HG03439 (cell line): ENCODE measurements at regions not wholly inside any gene's neighbourhood (a gene's known extent, or its start where the extent isn't known, plus 50 kb on each side); places are given as distances from the start of the nearest gene placed in this dataset.
"Not testable (repeated sequence)": the region's sequence is repeated elsewhere in the genome, so short reads cannot be mapped to it uniquely, and the experiment has no call there.

Source experiments
- ATAC-seq: cut with Tn5 transposase; IDR thresholded peaks from one replicate; pipeline ENCODE4 v1.9.1; 2021; ENCODE audit warnings: mild to moderate bottlenecking, moderate library complexity; ENCODE audit not compliant: unreplicated experiment

DNA sequence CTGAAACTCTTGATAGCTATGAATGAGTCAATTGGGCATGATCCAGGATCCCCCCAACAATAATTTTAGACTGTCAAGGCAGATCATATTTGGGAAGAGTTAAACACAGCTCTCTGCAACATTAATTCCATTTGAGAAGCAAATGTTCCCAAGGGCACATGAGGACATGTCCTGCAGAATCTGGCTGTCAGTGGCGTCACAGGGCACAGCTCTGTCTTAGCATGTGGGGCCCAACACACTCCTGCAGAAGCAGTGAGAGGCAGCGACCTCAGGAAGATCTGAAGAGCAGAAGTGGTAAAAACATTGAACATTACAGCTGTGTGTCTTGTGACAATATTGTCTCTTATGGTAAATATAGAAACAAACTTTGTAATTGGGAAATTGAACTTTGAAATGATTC is 197.1 kb upstream of the PBX1 start:
- ATAC-seq: no peak

DNA sequence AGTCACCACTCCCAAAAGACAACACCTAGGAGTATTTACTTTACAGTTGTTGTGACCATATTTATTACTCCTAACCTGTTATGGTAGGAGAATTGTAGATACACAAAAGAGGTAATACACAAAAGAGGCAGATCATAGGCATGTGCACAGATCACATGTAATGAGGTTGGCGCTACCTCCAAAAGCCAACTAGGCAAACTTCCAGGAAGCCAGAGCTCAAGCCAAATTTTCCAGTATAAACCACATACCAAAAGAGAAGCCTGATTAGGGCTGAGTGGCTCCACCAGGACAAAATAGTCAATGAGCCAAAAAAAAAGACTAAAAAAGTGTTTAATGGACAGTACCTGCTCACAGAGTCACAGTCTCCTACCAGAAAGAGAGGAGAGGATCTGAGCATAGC is 195.0 kb upstream of the PBX1 start:
- ATAC-seq: no peak

DNA sequence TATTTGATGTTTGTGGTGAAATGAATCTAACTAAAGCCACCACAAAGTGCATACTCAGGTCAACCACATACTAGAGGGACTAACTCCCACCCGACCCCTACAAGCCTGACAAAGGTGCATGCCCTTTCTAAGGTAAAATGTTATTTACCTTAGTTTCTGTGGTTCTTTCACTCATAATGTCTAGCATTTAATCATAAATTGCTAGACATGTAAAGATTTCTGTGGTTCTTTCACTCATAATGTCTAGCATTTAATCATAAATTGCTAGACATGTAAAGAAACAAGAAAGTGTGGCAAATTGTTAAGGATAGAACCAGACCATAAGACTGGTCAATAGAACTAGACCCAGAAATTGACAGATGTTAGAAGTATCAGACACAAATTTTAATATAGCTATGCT is 193.0 kb upstream of the PBX1 start:
- no peak for ATAC-seq

DNA sequence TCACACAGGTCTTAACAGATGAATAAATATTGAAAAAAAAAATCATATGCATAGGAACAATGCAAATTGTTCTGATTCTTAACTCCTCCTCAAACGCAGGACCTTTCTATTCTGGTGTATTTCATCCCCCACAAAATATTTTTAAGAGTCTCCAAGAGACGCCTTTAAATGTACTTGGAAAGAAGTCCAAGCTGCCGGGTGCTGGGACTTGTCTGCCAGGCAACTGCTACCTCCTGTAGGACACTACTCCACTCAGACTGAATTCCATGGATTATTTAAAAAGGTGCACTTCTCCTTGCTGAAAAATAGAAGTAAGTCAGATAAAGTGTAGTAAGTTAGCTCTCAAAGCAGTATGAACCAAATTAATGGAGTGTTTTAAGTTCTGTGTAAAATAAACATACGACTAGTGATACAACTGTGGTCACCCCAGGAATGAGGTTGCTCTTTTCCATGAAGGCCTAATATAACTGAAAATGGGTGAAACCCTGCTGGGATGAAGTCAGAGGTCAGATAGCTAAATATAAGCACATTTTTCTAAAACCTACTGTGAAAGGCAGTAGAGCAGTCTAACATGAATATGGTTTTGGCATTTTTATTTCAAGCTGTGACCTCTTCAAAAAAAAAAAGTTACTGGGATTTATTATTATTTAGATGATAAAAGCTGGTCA is 189.2 kb upstream of the PBX1 start:
- ATAC-seq: no peak

DNA sequence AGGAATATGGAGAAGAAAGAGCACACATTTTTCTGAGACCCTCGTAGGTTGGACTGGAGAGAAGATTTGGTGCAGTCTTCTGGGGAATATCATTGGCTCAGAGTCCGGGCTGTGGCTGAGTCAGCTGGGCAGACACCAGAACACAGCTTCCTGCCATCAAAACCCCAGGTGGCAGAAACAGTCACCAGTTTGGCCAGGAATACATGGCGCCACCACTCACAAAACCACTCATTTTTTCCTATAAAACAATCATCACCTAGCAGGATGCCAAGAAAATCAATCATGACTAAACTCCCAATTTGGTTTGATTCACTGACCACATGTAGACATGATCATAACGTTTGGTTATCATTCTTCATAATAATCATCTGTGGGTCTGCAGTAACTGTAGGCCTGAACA is 178.1 kb upstream of the PBX1 start:
- no peak for ATAC-seq

DNA sequence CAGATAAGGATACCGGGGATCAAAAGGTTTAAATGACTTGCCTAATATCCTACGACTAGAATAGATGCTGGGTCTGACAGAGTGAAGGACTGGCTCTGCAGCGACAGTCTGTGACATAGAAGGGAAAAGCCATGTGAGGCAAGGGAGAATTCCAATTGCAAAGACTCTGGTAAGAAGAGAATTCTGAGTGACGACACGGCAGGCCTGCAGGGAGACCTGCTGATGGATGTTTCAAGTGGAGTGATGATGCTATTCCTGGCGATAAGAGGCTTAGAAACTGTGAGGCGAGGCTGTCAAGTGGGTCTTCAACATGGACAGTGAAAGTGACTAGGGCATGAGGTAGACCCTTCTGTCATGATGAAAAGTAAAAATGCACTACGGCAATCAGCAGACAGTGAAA is 176.6 kb upstream of the PBX1 start:
- no peak for ATAC-seq

DNA sequence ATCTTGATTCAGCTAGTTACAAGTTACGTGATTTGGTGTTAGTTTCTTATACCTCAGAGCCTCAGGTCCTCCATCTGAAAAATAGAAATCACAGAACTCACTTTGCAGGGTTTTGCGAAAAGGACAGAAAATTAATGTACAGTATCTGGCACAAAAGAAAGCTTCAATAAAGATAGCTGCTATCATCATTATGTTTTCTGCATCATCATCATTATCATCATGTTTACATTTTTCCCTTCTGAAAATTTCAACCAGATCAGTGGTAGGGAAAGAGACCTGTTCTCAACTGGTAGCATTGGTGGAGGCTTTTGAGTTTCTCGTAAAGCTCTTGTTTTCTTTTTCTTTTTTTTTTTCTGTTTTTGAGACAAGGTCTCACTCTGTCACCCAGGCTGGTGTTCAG is 174.7 kb upstream of the PBX1 start:
- ATAC-seq: no peak

DNA sequence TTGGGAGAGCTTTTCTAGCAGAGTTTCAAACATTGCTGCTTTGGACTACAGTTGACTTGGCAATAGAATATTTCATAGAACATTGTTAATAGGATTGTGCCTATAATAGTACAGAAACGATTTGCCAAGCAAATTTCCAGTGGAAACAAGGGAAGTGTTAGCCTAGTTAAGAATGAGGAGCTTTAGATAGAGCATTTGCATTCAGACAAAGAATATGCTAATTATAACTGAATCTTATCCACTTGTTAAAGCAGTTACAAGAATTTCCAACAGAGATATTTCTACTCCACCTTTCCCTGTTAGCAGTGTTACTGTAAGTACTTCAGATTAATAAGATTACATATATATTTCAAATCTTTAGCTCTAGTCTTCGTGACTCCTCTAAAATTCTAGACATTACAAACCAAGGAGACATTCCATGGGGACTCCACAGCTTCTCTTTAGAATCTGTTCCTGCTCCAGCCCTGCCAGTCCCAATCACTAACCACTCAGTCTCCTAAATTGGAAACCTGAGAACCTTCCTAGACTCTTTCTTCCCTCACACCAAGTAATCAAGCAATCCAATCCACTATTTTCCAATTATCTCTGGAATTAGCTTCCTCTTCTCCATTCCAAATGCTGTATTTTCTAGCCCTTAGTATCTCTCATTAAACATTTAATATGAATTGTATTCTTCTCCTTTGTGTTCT is 141.8 kb upstream of the PBX1 start:
- ATAC-seq: no peak

DNA sequence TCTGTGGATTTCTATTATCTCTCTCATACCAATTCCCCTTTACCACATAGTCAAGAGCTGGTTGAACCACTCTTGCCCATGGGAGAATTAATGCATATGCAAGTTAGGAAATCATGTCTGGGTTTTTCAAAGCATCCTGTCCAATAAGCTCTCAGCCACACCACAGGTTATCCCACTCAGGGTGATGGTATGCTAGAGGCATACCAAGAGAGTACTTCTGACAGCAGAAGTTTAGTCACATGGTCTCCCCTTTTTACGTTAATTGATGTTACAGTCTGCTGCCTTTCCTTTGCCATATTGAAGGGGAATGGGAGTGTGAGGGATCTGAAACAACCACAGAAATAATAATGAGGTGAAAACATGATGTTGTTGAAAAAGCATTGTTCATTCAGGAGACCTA is 135.8 kb upstream of the PBX1 start:
- ATAC-seq: no peak

DNA sequence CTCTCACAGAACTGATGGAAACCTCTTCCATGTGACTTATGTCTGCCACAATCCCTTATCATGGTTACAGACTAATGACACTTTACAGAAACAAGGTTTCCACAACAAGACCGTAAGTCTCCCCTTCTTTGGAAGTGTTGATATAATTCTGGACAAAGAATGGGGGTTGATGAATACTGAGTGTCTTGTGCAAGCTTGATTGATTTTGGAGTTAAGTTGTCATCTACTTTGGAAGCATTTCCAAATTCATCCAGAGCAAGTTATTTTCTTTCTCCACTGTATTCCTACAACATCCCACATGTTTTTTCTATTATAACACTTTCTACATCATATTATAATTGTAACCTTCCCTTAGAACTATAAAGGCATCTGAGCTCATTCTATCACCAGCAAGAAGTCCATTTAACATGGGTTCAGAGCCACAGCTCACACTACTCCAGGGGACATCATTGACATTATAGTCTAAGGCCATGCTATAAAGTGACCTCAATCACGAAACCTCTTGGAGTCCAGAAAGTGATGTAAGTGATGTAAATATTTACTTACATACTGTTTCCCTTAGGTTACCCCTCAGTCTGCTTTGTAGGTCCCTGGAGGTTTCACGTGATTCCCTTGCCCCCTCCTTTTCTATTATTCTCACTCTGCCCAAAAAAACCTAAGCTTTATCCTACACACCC is 125.7 kb upstream of the PBX1 start:
- no peak for ATAC-seq

DNA sequence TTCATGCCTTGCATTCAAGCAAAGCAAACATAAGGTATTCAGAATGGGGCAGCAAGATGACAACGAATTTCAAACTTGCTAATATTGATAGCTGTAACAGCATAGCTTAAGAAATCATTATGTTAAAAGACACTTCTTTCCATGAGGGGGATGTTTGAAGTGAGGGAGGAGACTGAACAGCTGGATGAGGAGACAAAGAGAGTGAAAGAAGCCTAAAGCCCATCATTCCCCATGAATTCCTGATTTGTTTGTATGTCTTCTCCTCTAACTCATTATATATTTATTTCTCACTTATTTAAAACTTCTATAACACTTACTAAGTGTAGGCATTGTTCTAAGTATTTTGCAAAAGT is 125.2 kb upstream of the PBX1 start:
- no peak for ATAC-seq

DNA sequence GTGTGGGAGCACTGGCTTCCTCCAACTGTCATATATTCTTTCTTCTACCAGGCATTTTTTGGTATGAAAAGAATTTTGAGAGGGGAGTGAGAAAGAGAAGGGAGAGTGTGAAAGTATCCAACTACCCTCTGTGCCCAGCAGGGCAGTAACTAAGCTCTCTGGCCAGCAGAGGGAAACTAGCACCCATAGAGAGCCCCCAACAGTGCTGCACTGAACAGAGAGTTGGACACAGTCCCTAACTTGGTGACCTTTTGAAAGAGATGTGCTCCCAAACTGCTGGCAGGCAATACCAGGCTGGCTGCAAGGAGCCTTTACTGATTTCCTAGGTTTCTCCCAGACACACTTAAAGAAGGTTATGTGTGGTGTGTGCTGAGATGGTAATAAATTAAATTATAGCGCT is 118.8 kb upstream of the PBX1 start:
- ATAC-seq: no peak

DNA sequence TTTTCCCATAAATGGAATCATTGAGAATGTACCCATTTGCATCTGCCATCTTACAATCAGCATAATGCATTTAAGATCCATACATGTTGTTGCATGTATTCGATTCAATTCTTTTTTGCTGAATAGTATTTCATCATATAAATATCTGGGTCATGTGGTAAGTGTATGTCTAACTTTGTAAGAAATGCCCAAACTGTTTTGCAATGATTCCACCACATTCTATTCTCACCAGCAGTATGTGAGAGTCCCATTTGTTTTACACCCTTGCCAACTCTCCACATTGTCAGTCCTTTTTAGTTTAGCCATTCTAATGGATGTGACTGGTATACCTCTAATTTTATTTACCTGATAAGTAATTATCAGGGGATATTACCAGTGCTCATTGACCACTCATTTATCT is 115.8 kb upstream of the PBX1 start:
- no peak for ATAC-seq

DNA sequence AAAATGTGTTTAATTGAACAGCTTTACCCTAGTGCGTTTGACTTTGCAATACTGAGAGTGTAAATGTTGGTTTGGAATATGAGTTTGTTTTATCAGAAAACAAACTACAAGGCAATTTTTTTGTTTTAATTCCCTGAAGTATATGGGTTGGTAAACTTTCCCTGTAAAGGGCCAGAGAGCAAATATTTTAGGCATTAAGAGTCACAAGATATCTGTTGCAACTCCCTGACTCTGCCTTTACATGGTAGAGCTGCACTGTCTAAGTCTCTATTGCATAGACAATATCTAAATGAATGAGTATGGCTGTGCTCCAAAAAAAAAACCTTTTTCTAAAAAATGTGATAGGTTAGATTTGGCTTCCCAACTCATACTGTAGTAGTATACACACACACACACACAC is 115.1 kb upstream of the PBX1 start:
- ATAC-seq: no peak

DNA sequence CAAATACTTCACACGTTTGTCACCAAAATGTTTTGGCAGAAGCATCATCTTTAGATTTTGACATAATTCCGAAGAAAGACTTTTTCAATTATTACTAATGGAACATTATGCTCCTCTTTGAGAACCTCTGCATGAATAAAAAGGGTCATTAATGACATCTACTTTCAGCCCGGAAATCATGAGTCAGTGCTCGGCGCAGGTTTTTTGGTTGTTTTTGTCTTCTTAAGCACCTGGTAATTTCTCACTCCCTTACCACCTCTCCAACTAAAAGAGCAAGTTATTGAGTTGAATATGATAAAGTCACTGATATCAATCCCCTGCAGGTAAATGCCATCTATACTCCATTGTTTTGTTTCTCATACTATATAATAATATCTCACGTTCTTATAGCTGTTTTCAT is 113.0 kb upstream of the PBX1 start:
- no peak for ATAC-seq

DNA sequence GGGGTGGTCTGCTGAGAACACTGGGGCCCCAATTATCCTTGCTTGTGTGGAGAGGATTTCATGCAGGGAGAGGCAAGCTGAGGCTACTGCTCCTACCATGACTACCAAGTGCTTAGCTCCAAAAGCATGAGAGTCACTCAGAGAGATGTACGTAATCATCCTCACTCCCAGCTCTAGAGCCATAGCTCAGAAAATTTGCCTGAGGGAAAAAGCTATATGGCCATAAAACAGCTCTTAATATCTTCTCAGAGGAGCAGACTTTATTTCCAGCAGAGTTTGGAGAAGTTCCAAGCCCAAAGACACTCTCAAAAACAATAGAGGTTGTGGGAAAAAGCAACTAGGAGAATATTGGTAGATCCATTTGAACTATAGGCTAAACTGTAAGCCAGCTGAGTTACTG is 106.4 kb upstream of the PBX1 start:
- no peak for ATAC-seq

DNA sequence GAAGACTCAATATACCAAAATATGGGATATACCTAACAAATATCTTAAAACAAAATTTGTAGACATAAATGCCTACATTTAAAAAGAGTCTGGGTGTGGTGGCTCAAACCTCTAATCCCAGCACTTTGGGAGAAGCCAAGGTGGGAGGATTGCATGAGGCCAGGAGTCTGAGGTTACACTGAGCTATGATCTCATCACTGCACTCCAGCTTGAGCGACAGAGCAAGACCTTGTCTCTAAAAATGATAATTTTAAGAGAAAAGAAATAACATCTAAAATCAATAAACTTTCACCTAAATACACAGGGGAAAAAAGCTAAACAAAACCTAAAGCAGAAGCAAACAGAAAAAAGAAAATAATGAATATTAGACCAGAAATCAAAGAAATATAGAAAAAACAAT is 102.7 kb upstream of the PBX1 start:
- no peak for ATAC-seq

DNA sequence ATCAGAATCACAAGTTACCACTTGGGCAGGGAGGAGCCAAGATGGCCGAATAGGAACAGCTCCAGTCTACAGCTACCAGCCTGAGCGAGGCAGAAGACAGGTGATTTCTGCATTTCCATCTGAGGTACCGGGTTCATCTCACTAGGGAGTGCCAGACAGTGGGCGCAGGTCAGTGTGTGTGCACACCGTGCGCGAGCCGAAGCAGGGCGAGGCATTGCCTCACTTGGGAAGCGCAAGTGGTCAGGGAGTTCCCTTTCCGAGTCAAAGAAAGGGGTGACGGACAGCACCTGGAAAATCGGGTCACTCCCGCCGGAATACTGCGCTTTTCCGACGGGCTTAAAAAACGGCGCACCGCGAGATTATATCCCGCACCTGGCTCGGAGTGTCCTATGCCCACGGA is 99.8 kb upstream of the PBX1 start:
- ATAC-seq: not testable (repeated sequence)

DNA sequence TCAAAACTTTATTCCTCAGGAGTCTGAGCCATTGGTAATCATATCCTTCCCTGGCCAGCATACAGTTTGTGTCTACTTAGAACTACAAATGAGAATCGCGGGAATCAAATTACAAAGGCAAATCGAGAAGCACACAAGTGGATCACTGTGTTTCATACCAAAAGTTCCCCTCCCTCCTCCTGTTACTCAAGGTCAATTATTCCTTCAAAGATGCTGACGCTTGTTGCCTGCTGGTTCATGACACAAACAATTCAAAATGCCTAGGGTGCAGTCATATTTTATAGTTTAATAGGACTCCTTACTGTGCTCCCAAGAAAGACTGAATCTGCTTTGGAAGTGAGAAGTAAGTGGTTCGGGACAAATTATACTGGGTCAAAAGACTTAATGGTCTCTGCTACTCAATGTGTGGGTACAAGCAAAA is 93.0 kb upstream of the PBX1 start:
- no peak for ATAC-seq

DNA sequence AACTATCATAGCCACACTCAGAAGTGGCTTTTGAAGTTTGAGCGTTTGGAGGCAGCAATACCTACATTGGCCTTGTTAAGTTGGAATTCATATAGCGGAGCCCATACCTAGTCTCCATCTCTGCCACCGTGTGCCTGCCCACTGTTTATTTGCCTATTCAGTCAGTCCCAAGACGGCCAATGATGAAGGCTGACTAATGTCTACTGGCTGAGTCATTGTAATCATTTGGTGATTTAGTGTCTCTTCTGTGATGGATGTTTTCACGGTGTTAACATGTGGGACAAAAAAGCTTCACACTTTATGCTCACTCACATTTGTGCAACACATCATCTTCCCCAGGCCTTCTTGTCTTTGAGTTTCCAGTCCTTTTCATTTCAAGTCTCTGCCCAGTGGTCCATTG is 92.6 kb upstream of the PBX1 start:
- ATAC-seq: no peak

DNA sequence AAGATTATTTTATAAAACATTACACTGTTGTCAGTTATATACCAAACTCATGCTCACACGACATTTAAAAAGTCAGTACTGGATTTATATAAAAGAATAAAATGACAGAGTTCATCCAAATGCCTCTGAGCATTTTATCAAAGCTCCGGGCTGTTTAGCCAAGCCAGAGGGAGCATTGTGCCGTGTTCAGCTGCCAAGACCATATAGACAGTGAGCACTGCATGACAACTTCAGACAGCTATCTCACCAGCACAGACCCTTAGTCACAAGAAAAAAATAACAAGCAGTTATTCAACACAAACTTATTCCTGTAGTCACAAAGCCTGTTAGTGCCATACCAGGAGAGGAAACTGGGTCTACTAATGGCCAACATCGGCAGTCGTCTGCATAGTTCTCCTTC is 88.0 kb upstream of the PBX1 start:
- ATAC-seq: no peak

DNA sequence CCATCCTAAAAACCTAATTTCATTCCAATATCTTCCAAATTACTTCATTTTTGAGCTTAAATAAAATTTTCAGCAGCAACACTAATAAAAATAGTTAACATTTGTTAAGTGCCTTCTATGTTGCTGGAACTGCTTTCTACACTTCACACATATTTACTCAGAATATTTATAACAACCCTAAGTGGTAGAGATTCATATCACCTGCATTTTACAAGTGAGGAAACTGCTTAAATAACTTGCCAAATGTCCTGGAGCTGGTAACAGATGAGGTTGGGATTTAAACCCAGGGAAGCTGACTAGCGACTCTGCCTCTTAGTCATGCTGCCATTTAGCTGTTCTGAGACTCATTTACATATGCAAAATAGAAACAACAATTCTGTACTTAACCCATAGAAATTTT is 86.1 kb upstream of the PBX1 start:
- no peak for ATAC-seq

DNA sequence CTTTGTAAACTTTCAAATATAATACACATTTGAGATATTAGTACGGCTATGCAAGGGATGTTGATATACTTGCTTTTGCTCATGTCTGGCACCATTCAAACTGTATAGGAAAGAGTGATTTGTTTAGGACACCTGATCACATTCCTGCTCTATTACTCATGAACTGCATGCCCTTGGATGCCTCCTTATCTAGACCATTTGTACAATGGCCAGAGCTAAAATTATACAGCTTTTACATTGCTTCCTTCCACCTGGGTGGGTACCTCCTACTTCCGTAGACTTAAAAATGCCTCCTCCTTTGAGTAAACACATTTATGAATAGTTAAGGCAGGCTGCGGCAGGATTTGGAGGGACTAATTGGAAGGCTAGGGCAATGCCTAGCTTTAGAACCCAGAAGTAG is 85.4 kb upstream of the PBX1 start:
- ATAC-seq: no peak
